PC-9 (cell line): ENCODE measurements at regions not wholly inside any gene's neighbourhood (a gene's known extent, or its start where the extent isn't known, plus 50 kb on each side); places are given as distances from the start of the nearest gene placed in this dataset.

Experiments used
- BruUV-seq: library from RNA; stranded (reverse); fragments of 400-500 nt; replicated peaks from 2 replicates; lab custom pipeline; 2021; lab: Mats Ljungman, UMichigan
- CTCF ChIA-PET: fragments of 300-600 bp; sonication (Branson Sonifier 250); formaldehyde crosslinking; loops from one replicate; lab custom pipeline; 2022; ENCODE audit warnings: antibody characterized with exemption; lab: Charles Lee
- POLR2A ChIA-PET: fragments of 300-600 bp; sonication (Branson Sonifier 250); formaldehyde crosslinking; loops from one replicate; lab custom pipeline; 2022; ENCODE audit warnings: antibody characterized with exemption; ENCODE audit not compliant: unreplicated experiment; lab: Charles Lee
- DNase-seq, 2 experiments: peaks; one replicate each; pipeline versions ENCODE4 v3.0.0 to v3.0.0-alpha.2; 2015 to 2022; ENCODE audit warnings: mixed read lengths in 1 of 2
- H2AFZ ChIP-seq: fragments of 200-600 bp; sonication (generic); 2 replicates; pipeline ENCODE4 v1.8.1; 2017; ENCODE audit warnings: antibody characterized with exemption
- H3F3A ChIP-seq: fragments of 200-600 bp; sonication (generic); 2 replicates; pipeline ENCODE4 v1.8.1; 2017; ENCODE audit warnings: antibody characterized with exemption, mild to moderate bottlenecking, low read depth; ENCODE audit not compliant: insufficient read depth
- H3K27ac ChIP-seq: fragments of 200-600 bp; sonication (generic); 2 replicates; pipeline ENCODE4 v1.6.1; 2016; ENCODE audit warnings: mixed run types
- H3K27me3 ChIP-seq: fragments of 200-600 bp; sonication (generic); 2 replicates; pipeline ENCODE4 v1.6.1; 2016; ENCODE audit warnings: low read depth, mixed run types; ENCODE audit not compliant: insufficient read depth
- H3K36me3 ChIP-seq: fragments of 200-600 bp; sonication (generic); 2 replicates; pipeline ENCODE4 v1.6.1; 2016; ENCODE audit warnings: low read depth, mixed run types
- H3K4me1 ChIP-seq: fragments of 200-600 bp; sonication (generic); replicated peaks from 2 replicates; pipeline ENCODE4 v1.6.1; 2016; ENCODE audit warnings: mixed run types; ENCODE audit not compliant: insufficient read depth
- H3K4me2 ChIP-seq: fragments of 200-600 bp; sonication (generic); 2 replicates; pipeline ENCODE4 v1.6.1; 2017; ENCODE audit warnings: mixed run types
- H3K4me3 ChIP-seq: fragments of 200-600 bp; sonication (generic); 2 replicates; pipeline ENCODE4 v1.6.1; 2016; ENCODE audit warnings: mixed run types
- H3K79me2 ChIP-seq: fragments of 200-600 bp; sonication (generic); 2 replicates; pipeline ENCODE4 v1.6.1; 2017; ENCODE audit warnings: low read depth, mixed run types
- H3K9me2 ChIP-seq: fragments of 200-600 bp; sonication (generic); 2 replicates; pipeline ENCODE4 v1.8.1; 2017; ENCODE audit warnings: mild to moderate bottlenecking; ENCODE audit not compliant: insufficient read depth
- H3K9me3 ChIP-seq: fragments of 200-600 bp; sonication (generic); 2 replicates; pipeline ENCODE4 v1.8.1; 2016; ENCODE audit warnings: low read depth; ENCODE audit not compliant: insufficient read depth
- H4K20me1 ChIP-seq: fragments of 200-600 bp; sonication (generic); 2 replicates; pipeline ENCODE4 v1.8.1; 2017; ENCODE audit not compliant: insufficient read depth
- CTCF ChIP-seq: fragments of 200-600 bp; sonication (generic); conservative IDR thresholded peaks from 2 replicates; pipeline ENCODE4 v1.6.1; 2017; ENCODE audit warnings: mixed run types, antibody characterized with exemption, mild to moderate bottlenecking, moderate library complexity
- EZH2 ChIP-seq: fragments of 200-600 bp; sonication (generic); IDR thresholded peaks from 2 replicates; pipeline ENCODE4 v1.8.0; 2017; ENCODE audit warnings: antibody characterized with exemption, low read depth
- intact Hi-C: fragments of 100-400 bp; cut with micrococcal nuclease; formaldehyde crosslinking; loops from one replicate; pipeline ENCODE4 v1.10.0; 2022; ENCODE audit not compliant: unreplicated experiment

- Histone ChIP-seq H2AFZ (no peak overlapping the region), H3F3A (no peaks in the 10 kb centered on the region), H3K9me2 (no peaks in the 10 kb centered on the region), H3K4me2 (no peak overlapping the region), H4K20me1 (no peaks in the 10 kb centered on the region), H3K4me3 (no peak overlapping the region), H3K36me3 (no peaks in the 10 kb centered on the region), H3K9me3 (no peaks in the 10 kb centered on the region), H3K27ac (no peak overlapping the region), H3K79me2 (no peaks in the 10 kb centered on the region), H3K4me1 (no peaks in the 10 kb centered on the region), H3K27me3 (no peaks in the 10 kb centered on the region)
- intact Hi-C loops, result no loop called here
- TF ChIP-seq CTCF (no peak), EZH2 (no peak)
- POLR2A ChIA-PET, result no interaction called here
- no TSS peak for BruUV-seq
- DNase-seq, result no peak
- CTCF ChIA-PET, result no interaction called here
Measured at GRCh38 chr4:46684041-46684440, 225.0 kb downstream of the COX7B2 start.

DNA sequence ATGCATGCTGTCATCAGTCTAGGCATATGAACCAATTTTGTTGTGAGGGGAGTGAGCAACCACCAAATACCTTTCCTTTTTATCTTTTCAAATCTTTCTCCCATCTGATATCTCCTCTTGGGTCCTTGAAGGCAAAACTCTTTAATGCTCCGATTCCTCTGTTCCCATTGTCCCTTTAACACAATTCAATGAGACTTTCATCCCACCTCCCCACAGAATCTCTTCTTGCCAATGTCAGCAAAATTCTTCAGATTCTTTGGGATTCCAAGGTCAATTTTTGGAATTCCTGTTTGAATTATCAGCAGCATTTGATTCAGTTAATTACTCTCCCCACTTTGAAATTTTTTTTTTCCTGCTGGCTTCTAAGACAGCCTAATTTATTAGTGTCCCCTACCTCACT lies 232.7 kb downstream of the COX7B2 start:
- Histone ChIP-seq H3K79me2 (no peaks in the 10 kb centered on the region), H3K4me1 (no peaks in the 10 kb centered on the region), H3K4me3 (no peak overlapping the region), H4K20me1 (no peaks in the 10 kb centered on the region), H3K9me2 (no peaks in the 10 kb centered on the region), H3K27ac (no peak overlapping the region), H2AFZ (no peak overlapping the region), H3K4me2 (no peak overlapping the region), H3K27me3 (no peaks in the 10 kb centered on the region), H3K36me3 (no peaks in the 10 kb centered on the region), H3K9me3 (no peaks in the 10 kb centered on the region), H3F3A (no peaks in the 10 kb centered on the region)
- intact Hi-C loops, result no loop called here
- TF ChIP-seq CTCF (no peak), EZH2 (no peak)
- no peak for DNase-seq
- no TSS peak for BruUV-seq
- POLR2A ChIA-PET, result no interaction called here
- CTCF ChIA-PET, result no interaction called here

DNA sequence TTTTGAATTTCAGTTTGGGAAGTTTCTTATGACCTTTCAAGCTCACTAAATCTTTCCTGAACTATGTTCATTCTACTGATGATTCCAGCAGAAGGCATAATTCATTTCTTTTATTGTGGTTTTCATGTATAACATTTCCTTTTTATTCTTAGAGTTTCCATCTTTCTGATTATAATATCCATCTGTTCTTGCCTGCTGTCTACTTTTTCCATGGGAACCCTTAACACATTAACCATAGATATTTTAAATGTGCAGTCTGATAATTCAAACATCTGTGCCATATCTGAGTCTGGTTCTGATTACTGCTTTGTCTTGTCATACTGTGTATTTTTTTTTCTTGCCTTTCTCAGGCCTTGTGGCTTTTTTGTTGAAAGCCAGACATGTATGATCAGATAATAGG lies 234.7 kb downstream of the COX7B2 start:
- BruUV-seq, result no TSS peak
- no peak overlapping the region for H3K4me2 ChIP-seq

More for the DNA sequence above, 234.7 kb downstream of the COX7B2 start:
- ChIA-PET POLR2A (no interaction called here), CTCF (no interaction called here)
- H3F3A ChIP-seq, result no peaks in the 10 kb centered on the region
- no peaks in the 10 kb centered on the region for H3K27me3 ChIP-seq
- no peaks in the 10 kb centered on the region for H3K4me1 ChIP-seq
- no peak overlapping the region for H3K27ac ChIP-seq
- H3K9me3 ChIP-seq, result no peaks in the 10 kb centered on the region
- no peaks in the 10 kb centered on the region for H4K20me1 ChIP-seq
- DNase-seq, result no peak
- no peaks in the 10 kb centered on the region for H3K36me3 ChIP-seq
- H2AFZ ChIP-seq, result no peak overlapping the region
- intact Hi-C loops, result no loop called here
- no peaks in the 10 kb centered on the region for H3K9me2 ChIP-seq
- no peak for TF ChIP-seq EZH2
- TF ChIP-seq CTCF, result no peak
- no peaks in the 10 kb centered on the region for H3K79me2 ChIP-seq
- H3K4me3 ChIP-seq, result no peak overlapping the region
